Endothelial cell (in vitro differentiated cells): ENCODE measurements at regions not wholly inside any gene's neighbourhood (a gene's known extent, or its start where the extent isn't known, plus 50 kb on each side); places are given as distances from the start of the nearest gene placed in this dataset.

Source experiments
- DNase-seq: peaks from one replicate; pipeline ENCODE4 v3.0.0; 2021; ENCODE audit warnings: low spot score
- H3K27ac Mint-ChIP-seq: one replicate; pipeline ENCODE4 v1.8.0; 2021; ENCODE audit warnings: mixed read lengths, inconsistent platforms; ENCODE audit not compliant: unreplicated experiment
- H3K27me3 Mint-ChIP-seq: one replicate; pipeline ENCODE4 v1.8.0; 2021; ENCODE audit warnings: mild to moderate bottlenecking, moderate library complexity, mixed read lengths, inconsistent platforms; ENCODE audit not compliant: unreplicated experiment
- H3K36me3 Mint-ChIP-seq: one replicate; pipeline ENCODE4 v1.8.0; 2021; ENCODE audit warnings: mild to moderate bottlenecking, low read depth, mixed read lengths, inconsistent platforms; ENCODE audit not compliant: unreplicated experiment
- H3K4me1 Mint-ChIP-seq: one replicate; pipeline ENCODE4 v1.8.0; 2021; ENCODE audit warnings: mild to moderate bottlenecking, mixed read lengths, inconsistent platforms; ENCODE audit not compliant: unreplicated experiment
- H3K4me3 Mint-ChIP-seq: one replicate; pipeline ENCODE4 v1.8.0; 2021; ENCODE audit warnings: mild to moderate bottlenecking, mixed read lengths, inconsistent platforms; ENCODE audit not compliant: unreplicated experiment
- H3K9me3 Mint-ChIP-seq: one replicate; pipeline ENCODE4 v1.8.0; 2021; ENCODE audit warnings: mixed read lengths, inconsistent platforms; ENCODE audit not compliant: unreplicated experiment
- TF ChIP-seq, protein P1 (sequence below): fragments of 200-600 bp; sonication (generic); IDR thresholded peaks from one replicate; pipeline ENCODE4 v1.5.0; 2021; ENCODE audit warnings: antibody characterized with exemption; ENCODE audit not compliant: unreplicated experiment

DNA sequence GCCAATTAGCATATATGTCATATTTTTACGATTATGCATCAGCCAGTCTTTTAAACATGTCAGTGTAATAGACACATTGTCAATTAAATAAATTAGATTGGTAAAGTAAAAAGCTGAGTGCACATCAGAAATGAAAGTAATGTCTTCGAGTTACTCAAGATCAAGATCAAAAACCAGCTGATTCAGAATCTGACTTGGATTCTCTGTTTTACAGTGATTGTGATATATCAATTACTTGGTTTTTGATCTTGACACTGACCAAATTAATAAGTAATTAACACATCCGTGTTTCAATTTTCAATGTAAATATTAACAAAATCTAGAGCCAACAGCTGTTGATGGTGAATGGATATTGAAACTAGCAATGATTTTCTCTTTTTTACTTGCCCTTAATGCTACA lies 311.6 kb downstream of the PDGFC start:
- Mint-ChIP-seq H3K4me3 (no peak overlapping the region), H3K4me1 (no peaks in the 10 kb centered on the region), H3K27me3 (no peaks in the 10 kb centered on the region), H3K27ac (no peak overlapping the region), H3K9me3 (no peaks in the 10 kb centered on the region), H3K36me3 (no peaks in the 10 kb centered on the region)
- TF ChIP-seq, protein P1, sequence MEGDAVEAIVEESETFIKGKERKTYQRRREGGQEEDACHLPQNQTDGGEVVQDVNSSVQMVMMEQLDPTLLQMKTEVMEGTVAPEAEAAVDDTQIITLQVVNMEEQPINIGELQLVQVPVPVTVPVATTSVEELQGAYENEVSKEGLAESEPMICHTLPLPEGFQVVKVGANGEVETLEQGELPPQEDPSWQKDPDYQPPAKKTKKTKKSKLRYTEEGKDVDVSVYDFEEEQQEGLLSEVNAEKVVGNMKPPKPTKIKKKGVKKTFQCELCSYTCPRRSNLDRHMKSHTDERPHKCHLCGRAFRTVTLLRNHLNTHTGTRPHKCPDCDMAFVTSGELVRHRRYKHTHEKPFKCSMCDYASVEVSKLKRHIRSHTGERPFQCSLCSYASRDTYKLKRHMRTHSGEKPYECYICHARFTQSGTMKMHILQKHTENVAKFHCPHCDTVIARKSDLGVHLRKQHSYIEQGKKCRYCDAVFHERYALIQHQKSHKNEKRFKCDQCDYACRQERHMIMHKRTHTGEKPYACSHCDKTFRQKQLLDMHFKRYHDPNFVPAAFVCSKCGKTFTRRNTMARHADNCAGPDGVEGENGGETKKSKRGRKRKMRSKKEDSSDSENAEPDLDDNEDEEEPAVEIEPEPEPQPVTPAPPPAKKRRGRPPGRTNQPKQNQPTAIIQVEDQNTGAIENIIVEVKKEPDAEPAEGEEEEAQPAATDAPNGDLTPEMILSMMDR: no peak
- no peak for DNase-seq

DNA sequence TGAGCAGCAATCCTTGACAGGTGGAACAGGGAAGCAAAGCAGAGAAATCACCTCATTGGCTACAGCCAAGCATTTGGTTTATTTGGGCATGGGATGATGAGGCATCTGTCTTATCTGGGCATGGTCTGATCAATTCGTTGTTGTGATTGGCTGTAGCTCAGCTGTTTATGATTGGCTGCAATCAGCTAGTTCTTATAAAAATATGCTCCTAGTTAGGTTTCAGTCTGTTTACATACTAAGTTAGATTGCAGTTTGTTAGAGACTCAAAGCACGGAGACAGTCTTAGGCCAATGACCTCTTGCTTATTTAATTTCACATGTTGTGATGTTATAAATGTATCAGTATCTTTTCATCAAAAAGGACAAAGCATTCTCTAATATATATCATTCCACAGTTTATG lies 312.0 kb downstream of the PDGFC start:
- no peaks in the 10 kb centered on the region for H3K4me1 Mint-ChIP-seq
- DNase-seq: no peak
- H3K36me3 Mint-ChIP-seq: no peaks in the 10 kb centered on the region
- no peaks in the 10 kb centered on the region for H3K27me3 Mint-ChIP-seq
- H3K9me3 Mint-ChIP-seq: no peaks in the 10 kb centered on the region
- H3K27ac Mint-ChIP-seq: no peak overlapping the region
- TF ChIP-seq, protein P1: no peak
- H3K4me3 Mint-ChIP-seq: no peak overlapping the region

DNA sequence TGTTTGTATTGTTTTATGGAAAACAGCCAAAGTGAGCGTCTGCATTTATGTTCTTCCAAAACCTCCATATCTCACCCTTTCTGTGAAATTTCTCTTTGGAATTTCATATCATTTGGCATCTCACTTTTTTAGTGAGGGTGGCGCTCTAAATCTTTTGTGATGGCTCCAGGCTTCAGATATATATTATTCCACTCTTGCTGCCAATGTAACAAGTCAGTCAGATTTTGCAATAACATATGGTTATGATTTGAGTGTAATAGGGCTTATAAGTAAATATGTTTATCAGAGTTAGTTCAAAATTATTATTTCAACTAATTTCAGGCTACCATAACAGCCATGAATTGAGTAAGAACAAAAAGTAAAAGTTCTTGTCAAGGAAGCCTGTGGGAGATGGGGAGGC lies 314.7 kb downstream of the PDGFC start:
- DNase-seq: no peak
- H3K27me3 Mint-ChIP-seq: no peaks in the 10 kb centered on the region
- H3K9me3 Mint-ChIP-seq: no peaks in the 10 kb centered on the region
- no peak overlapping the region for H3K27ac Mint-ChIP-seq
- H3K36me3 Mint-ChIP-seq: no peaks in the 10 kb centered on the region
- TF ChIP-seq, protein P1: no peak
- no peaks in the 10 kb centered on the region for H3K4me1 Mint-ChIP-seq
- no peak overlapping the region for H3K4me3 Mint-ChIP-seq

DNA sequence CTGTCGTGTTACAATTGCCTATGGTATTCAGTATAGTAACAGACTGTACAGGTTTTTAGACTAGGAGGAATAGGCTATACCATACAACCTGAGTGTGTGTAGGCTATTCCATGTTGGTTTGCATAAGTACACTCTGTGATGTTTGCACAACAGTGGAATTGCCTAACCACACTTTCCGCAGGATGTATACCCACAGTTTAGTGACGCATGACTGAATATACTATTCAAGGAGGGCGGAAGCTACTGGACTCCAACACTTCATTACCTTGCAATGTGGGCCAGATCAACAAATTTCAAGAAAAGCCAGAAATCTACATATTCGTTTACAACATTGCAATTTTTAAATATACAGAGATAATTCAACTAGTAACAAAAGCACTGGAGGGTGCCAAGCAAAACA lies 317.2 kb downstream of the PDGFC start:
- no peak for DNase-seq
- Mint-ChIP-seq H3K9me3 (no peaks in the 10 kb centered on the region), H3K4me3 (no peak overlapping the region), H3K27ac (no peak overlapping the region), H3K36me3 (no peaks in the 10 kb centered on the region), H3K27me3 (no peaks in the 10 kb centered on the region), H3K4me1 (no peaks in the 10 kb centered on the region)
- TF ChIP-seq, protein P1: no peak

DNA sequence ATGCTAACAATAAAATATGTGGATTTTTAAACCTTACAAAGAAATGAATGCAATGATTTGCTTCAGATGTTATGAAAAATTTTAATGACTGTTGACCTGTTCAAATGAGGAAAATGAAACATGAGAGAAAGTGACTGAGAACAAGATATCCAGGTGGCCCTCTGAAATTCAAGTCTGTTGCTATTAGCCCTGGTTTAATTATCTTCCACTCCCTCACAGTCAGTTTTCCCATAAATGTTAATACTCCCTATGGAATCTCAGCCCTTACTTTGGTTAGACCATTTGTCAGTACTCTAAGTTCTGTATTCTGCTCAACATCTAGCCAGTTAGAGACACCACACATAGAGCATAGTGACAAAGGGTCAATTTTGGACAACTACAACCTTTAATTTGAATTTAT lies 327.8 kb downstream of the PDGFC start:
- DNase-seq: no peak
- no peaks in the 10 kb centered on the region for H3K27me3 Mint-ChIP-seq
- TF ChIP-seq, protein P1: no peak

More for the DNA sequence above, 327.8 kb downstream of the PDGFC start:
- no peaks in the 10 kb centered on the region for H3K36me3 Mint-ChIP-seq
- no peaks in the 10 kb centered on the region for H3K9me3 Mint-ChIP-seq
- no peak overlapping the region for H3K4me3 Mint-ChIP-seq
- no peak overlapping the region for H3K27ac Mint-ChIP-seq
- H3K4me1 Mint-ChIP-seq: peaks cover 6% of the 10 kb centered on the region
